ENCODE measurements at regions not wholly inside any gene's neighbourhood (a gene's known extent, or its start where the extent isn't known, plus 50 kb on each side); places are given as distances from the start of the nearest gene placed in this dataset.
A peak's percentile ranks its signal among the peaks of the same experiment; 100 is the strongest.

DNA sequence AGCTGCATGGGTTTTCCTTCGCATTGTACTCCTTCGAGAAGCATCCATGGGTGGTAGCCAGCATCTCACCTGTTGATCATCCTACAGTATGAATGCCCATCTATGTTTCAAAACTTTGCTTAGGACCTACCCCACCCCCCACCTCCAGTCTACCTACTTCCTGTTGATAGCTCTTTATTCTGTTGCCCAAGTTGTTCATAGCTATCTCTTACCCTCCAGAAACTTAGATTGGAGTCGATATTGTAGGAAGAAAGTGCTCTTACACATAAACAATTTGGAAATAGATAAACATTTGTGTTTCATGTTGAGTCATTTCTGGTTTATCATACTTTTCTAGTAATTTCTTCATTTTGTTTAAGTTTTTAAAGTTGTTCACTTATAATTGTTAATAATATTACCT lies 90.1 kb downstream of the FAS start:
- TF ChIP-seq, protein P1, sequence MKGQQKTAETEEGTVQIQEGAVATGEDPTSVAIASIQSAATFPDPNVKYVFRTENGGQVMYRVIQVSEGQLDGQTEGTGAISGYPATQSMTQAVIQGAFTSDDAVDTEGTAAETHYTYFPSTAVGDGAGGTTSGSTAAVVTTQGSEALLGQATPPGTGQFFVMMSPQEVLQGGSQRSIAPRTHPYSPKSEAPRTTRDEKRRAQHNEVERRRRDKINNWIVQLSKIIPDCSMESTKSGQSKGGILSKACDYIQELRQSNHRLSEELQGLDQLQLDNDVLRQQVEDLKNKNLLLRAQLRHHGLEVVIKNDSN (IDR thresholded peaks at IDR 0.05; ENCODE audit: borderline replicate concordance, low read depth), result no peak
- TF ChIP-seq MXI1 (IDR thresholded peaks at IDR 0.05; ENCODE audit: low read depth, low read length), result no peak
- no peak for TF ChIP-seq NFIC (IDR thresholded peaks at IDR 0.05; ENCODE audit: borderline replicate concordance)
- no peaks in the 10 kb centered on the region for H3K27me3 ChIP-seq (ENCODE audit: insufficient read depth)
- no peak overlapping the region for H2AFZ ChIP-seq (ENCODE audit: low read depth)
- no peaks in the 10 kb centered on the region for H3K36me3 ChIP-seq (replicated peaks in 1 of 2; ENCODE audit: control insufficient read depth in 1 of 2, insufficient read depth in 2 of 2, low read length in 1 of 2)
- no peak for DNase-seq
- H3K79me2 ChIP-seq (ENCODE audit: insufficient read depth), result no peaks in the 10 kb centered on the region
- H3F3A ChIP-seq (replicated peaks; ENCODE audit: insufficient read depth), result no peaks in the 10 kb centered on the region
- no peak overlapping the region for H3K4me2 ChIP-seq
- no peaks in the 10 kb centered on the region for H4K20me1 ChIP-seq (ENCODE audit: insufficient read depth)
- no peak overlapping the region for H3K4me3 ChIP-seq (ENCODE audit: low read depth in 2 of 2, low read length in 1 of 2)
- 5% methylated on average over 1 of the region's 3 CpGs for WGBS (ENCODE audit: low lambda C conversion rate)
- ChIA-PET POLR2A (no interaction called here), CTCF (no interaction called here)
- H3K9me2 ChIP-seq, result no peaks in the 10 kb centered on the region
- no peak overlapping the region for H3K9ac ChIP-seq
- no peak overlapping the region for H3K27ac ChIP-seq (ENCODE audit: low read depth in 2 of 2, low read length in 1 of 2)
- no peaks in the 10 kb centered on the region for H3K9me3 ChIP-seq
- H3K4me1 ChIP-seq (ENCODE audit: control insufficient read depth in 1 of 2, insufficient read depth in 2 of 2, low read depth in 1 of 2, low read length in 1 of 2), result peaks cover 0 to 3% of the 10 kb centered on the region in 2 experiments; a peak in 3 of 4 replicates

DNA sequence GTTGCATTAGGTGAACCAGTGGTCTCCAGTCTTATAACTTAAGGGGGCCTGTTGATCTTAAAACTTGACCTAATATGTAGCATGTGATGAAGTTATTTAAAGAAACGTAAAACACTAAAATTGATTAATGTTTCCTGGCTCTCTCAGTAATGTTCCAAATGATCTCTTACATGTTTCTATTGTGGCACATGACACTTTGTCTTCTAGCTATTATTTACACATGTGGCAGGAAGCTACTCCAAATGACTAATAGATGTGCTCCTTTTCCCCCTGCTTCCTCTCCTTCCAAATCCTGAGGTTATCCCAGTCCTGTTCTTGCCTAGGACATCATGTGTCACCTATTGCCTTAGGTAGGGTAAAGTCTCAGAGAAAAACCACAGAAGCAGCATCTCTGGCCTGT lies 89.4 kb downstream of the FAS start:
- Histone ChIP-seq H3K4me3 (ENCODE audit: low read depth in 2 of 2, low read length in 1 of 2) (no peak overlapping the region), H3K79me2 (ENCODE audit: insufficient read depth) (no peaks in the 10 kb centered on the region), H3K9me2 (no peaks in the 10 kb centered on the region), H3K9ac (no peak overlapping the region), H3K4me2 (no peak overlapping the region), H3K9me3 (no peaks in the 10 kb centered on the region), H3K4me1 (ENCODE audit: control insufficient read depth in 1 of 2, insufficient read depth in 2 of 2, low read depth in 1 of 2, low read length in 1 of 2) (peaks cover 0 to 3% of the 10 kb centered on the region in 2 experiments; a peak in 3 of 4 replicates), H3K36me3 (replicated peaks in 1 of 2; ENCODE audit: control insufficient read depth in 1 of 2, insufficient read depth in 2 of 2, low read length in 1 of 2) (no peaks in the 10 kb centered on the region), H2AFZ (ENCODE audit: low read depth) (no peak overlapping the region), H3F3A (replicated peaks; ENCODE audit: insufficient read depth) (no peaks in the 10 kb centered on the region), H3K27me3 (ENCODE audit: insufficient read depth) (no peaks in the 10 kb centered on the region), H3K27ac (ENCODE audit: low read depth in 2 of 2, low read length in 1 of 2) (no peak overlapping the region; a peak in 1 of 4 replicates), H4K20me1 (ENCODE audit: insufficient read depth) (no peaks in the 10 kb centered on the region)
- ChIA-PET POLR2A (no interaction called here), CTCF (no interaction called here)
- no peak for DNase-seq
- TF ChIP-seq NFIC (IDR thresholded peaks at IDR 0.05; ENCODE audit: borderline replicate concordance), result no peak
- TF ChIP-seq JUND (IDR thresholded peaks at IDR 0.05), result no peak
- TF ChIP-seq, protein P2, sequence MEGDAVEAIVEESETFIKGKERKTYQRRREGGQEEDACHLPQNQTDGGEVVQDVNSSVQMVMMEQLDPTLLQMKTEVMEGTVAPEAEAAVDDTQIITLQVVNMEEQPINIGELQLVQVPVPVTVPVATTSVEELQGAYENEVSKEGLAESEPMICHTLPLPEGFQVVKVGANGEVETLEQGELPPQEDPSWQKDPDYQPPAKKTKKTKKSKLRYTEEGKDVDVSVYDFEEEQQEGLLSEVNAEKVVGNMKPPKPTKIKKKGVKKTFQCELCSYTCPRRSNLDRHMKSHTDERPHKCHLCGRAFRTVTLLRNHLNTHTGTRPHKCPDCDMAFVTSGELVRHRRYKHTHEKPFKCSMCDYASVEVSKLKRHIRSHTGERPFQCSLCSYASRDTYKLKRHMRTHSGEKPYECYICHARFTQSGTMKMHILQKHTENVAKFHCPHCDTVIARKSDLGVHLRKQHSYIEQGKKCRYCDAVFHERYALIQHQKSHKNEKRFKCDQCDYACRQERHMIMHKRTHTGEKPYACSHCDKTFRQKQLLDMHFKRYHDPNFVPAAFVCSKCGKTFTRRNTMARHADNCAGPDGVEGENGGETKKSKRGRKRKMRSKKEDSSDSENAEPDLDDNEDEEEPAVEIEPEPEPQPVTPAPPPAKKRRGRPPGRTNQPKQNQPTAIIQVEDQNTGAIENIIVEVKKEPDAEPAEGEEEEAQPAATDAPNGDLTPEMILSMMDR (IDR thresholded peaks at IDR 0.05), result no peak
- no peak for TF ChIP-seq MEF2A (IDR thresholded peaks at IDR 0.05; ENCODE audit: borderline replicate concordance, low read depth)
- 86% methylated on average over 1 of the region's 1 CpG for WGBS (ENCODE audit: low lambda C conversion rate)

DNA sequence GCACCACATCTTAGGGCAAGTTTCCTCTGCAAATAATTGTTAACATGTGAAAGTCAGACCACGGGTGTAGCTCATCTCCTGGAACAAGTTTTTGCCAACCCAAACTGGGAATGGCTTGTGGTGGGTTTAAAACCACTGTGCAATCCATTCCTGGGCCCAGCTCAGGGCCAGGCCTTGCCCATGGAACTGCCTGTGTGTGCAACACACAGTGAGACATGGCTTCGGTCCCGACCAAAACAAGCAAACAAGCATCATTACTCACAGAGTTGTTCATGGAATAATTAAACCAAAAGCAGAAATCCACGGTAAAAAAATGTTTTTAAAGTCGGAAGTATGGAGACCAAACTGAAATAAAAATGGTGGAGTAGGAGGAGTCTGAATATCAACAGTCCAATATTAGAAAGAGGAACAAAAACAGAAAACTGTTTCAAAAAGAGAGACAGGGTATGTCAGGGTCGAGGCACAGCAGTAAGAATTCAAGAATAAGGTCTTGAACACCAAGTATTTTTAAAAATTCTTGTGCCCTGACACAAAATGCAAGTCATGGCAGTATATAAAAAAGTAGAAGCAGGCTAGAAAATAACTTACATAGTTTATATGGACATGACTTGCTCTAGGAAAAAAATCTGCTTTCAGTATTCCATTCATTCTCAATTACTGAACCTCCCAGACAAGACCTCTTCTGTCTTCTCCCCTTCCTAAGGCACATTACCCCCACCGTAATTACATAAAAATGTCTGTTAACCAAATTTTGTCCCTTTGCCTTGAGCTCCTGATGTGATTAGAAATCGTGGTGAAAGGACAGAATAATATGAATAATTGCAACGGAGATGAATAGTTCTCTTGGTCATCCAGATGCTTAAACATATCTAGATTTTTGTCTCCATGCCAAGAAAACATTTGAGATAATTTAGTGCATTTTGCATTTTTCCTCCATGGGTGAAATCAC lies 88.4 kb downstream of the FAS start:
- no peak overlapping the region for H2AFZ ChIP-seq (ENCODE audit: low read depth)
- ChIA-PET POLR2A (no interaction called here), CTCF (interaction anchor here (1.0 kb wide), 1 partner anchor 83 kb away, joined by 3 read pairs; no protein-coding TSS in a partner anchor)
- no peaks in the 10 kb centered on the region for H3K36me3 ChIP-seq (replicated peaks in 1 of 2; ENCODE audit: control insufficient read depth in 1 of 2, insufficient read depth in 2 of 2, low read length in 1 of 2)
- no peaks in the 10 kb centered on the region for H3K27me3 ChIP-seq (ENCODE audit: insufficient read depth)
- no peaks in the 10 kb centered on the region for H3F3A ChIP-seq (replicated peaks; ENCODE audit: insufficient read depth)
- no peaks in the 10 kb centered on the region for H3K9me3 ChIP-seq
- no peak overlapping the region for H3K9ac ChIP-seq
- H3K27ac ChIP-seq (ENCODE audit: low read depth in 2 of 2, low read length in 1 of 2), result peak overlapping the region; percentile 22 to 64; a peak in 2 of 4 replicates
- DNase-seq, result peak; percentile 12
- H4K20me1 ChIP-seq (ENCODE audit: insufficient read depth), result no peaks in the 10 kb centered on the region
- H3K4me3 ChIP-seq (ENCODE audit: low read depth in 2 of 2, low read length in 1 of 2), result no peak overlapping the region; a peak in 1 of 4 replicates
- 61% methylated on average over 9 of the region's 9 CpGs for WGBS (ENCODE audit: low lambda C conversion rate)
- 0 out of 2 replicates have a peak overlapping the region, but pooled peaks have one; percentile 16 for H3K4me2 ChIP-seq
- peaks cover 0 to 3% of the 10 kb centered on the region in 2 experiments; a peak in 3 of 4 replicates for H3K4me1 ChIP-seq (ENCODE audit: control insufficient read depth in 1 of 2, insufficient read depth in 2 of 2, low read depth in 1 of 2, low read length in 1 of 2)
- no peaks in the 10 kb centered on the region for H3K79me2 ChIP-seq (ENCODE audit: insufficient read depth)
- no peaks in the 10 kb centered on the region for H3K9me2 ChIP-seq
- TF ChIP-seq, protein P1 (IDR thresholded peaks at IDR 0.05; ENCODE audit: borderline replicate concordance, low read depth), result no peak
- TF ChIP-seq YY1 (IDR thresholded peaks at IDR 0.05; ENCODE audit: low read depth) (no peak), FOXM1 (IDR thresholded peaks at IDR 0.05; ENCODE audit: low read depth) (no peak), RFX5 (IDR thresholded peaks at IDR 0.05; ENCODE audit: low read length) (no peak), FOXJ3 (CRISPR knock-in tag; IDR thresholded peaks at IDR 0.05) (no peak), SMC3 (IDR thresholded peaks at IDR 0.05; ENCODE audit: low read depth, low read length) (no peak), RAD21 (IDR thresholded peaks at IDR 0.05; ENCODE audit: low read length) (no peak), GABPA (IDR thresholded peaks at IDR 0.05; ENCODE audit: low read depth) (no peak), JUND (IDR thresholded peaks at IDR 0.05) (no peak), EP300 (IDR thresholded peaks at IDR 0.05; ENCODE audit: borderline replicate concordance in 1 of 2, low read depth in 1 of 2, low read length in 1 of 2) (0 out of 4 replicates have a peak, but pooled peaks have one; percentile 6 to 16), TCF12 (IDR thresholded peaks at IDR 0.05) (peak; percentile 41; the same call in 1 of the 2 replicates), TAF1 (IDR thresholded peaks at IDR 0.05; ENCODE audit: borderline replicate concordance, low read depth, low read length) (no peak)
- TF ChIP-seq, protein P3, sequence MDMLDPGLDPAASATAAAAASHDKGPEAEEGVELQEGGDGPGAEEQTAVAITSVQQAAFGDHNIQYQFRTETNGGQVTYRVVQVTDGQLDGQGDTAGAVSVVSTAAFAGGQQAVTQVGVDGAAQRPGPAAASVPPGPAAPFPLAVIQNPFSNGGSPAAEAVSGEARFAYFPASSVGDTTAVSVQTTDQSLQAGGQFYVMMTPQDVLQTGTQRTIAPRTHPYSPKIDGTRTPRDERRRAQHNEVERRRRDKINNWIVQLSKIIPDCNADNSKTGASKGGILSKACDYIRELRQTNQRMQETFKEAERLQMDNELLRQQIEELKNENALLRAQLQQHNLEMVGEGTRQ (IDR thresholded peaks at IDR 0.05; ENCODE audit: borderline replicate concordance, low read depth, low read length), result no peak

Measured in SK-N-SH (cell line).